Panc1 (cell line): ENCODE measurements at regions not wholly inside any gene's neighbourhood (a gene's known extent, or its start where the extent isn't known, plus 50 kb on each side); places are given as distances from the start of the nearest gene placed in this dataset.

Experiments
- ATAC-seq: fragments of 200-7000 bp; cut with Tn5 transposase; 2 replicates; pipeline ENCODE4 v1.9.1; 2020; ENCODE audit warnings: mild to moderate bottlenecking, moderate library complexity
- BruUV-seq: library from RNA; stranded (reverse); fragments of 400-500 nt; replicated peaks from 2 replicates; lab custom pipeline; 2021; lab: Mats Ljungman, UMichigan
- CTCF ChIA-PET: fragments of 300-600 bp; sonication (Branson Sonifier 250); formaldehyde crosslinking; loops from one replicate; lab custom pipeline; 2022; ENCODE audit warnings: antibody characterized with exemption; lab: Charles Lee
- POLR2A ChIA-PET: fragments of 300-600 bp; sonication (Branson Sonifier 250); formaldehyde crosslinking; loops from one replicate; lab custom pipeline; 2022; ENCODE audit warnings: antibody characterized with exemption; lab: Charles Lee
- DNase-seq: peaks from one replicate; pipeline ENCODE4 v3.0.0-alpha.2; 2010; ENCODE audit warnings: low read depth, low spot score
- H3K27ac ChIP-seq: 2 replicates; pipeline ENCODE4 v1.5.1; 2011; ENCODE audit warnings: mild to moderate bottlenecking, low read length, inconsistent platforms
- H3K27me3 ChIP-seq: fragments of 200-500 bp; sonication (Bioruptor generic); 2 replicates; pipeline ENCODE4 v1.6.0; 2014; ENCODE audit warnings: low read length, inconsistent platforms; ENCODE audit not compliant: control insufficient read depth, insufficient read depth
- H3K36me3 ChIP-seq: fragments of 200-500 bp; sonication (Bioruptor generic); 2 replicates; pipeline ENCODE4 v1.5.1; 2014; ENCODE audit warnings: inconsistent platforms, mild to moderate bottlenecking, low read length, moderate library complexity; ENCODE audit not compliant: control insufficient read depth, insufficient read depth
- H3K4me1 ChIP-seq: 2 replicates; pipeline ENCODE4 v1.5.1; 2011; ENCODE audit warnings: inconsistent platforms, mild to moderate bottlenecking, low read length, moderate library complexity; ENCODE audit not compliant: control insufficient read depth, insufficient read depth
- H3K4me3 ChIP-seq, 2 experiments: 2 replicates each; pipeline ENCODE4 v1.5.1; 2011 to 2012; ENCODE audit warnings: low read depth in 2 of 2, low read length in 2 of 2, mild to moderate bottlenecking in 2 of 2, inconsistent platforms in 1 of 2, moderate library complexity in 1 of 2
- H3K9me3 ChIP-seq: fragments of 200-500 bp; sonication (Bioruptor generic); 2 replicates; pipeline ENCODE4 v1.5.1; 2014; ENCODE audit warnings: low read depth, mild to moderate bottlenecking, inconsistent platforms, low read length, moderate library complexity; ENCODE audit not compliant: control insufficient read depth, insufficient read depth
- CTCF ChIP-seq: fragments of 450-650 bp; IDR thresholded peaks from 2 replicates; pipeline ENCODE4 v1.5.1; 2017; ENCODE audit warnings: mild to moderate bottlenecking
- POLR2AphosphoS5 ChIP-seq: IDR thresholded peaks from 2 replicates; pipeline ENCODE4 v1.6.1; 2012; ENCODE audit warnings: mild to moderate bottlenecking, low read depth, low read length, moderate library complexity
- REST ChIP-seq, 2 experiments: IDR thresholded peaks; 2 replicates each; pipeline ENCODE4 v1.6.1; 2011 to 2012; ENCODE audit warnings: low read depth in 2 of 2, control low read depth in 1 of 2, low read length in 1 of 2, mild to moderate bottlenecking in 1 of 2, moderate library complexity in 1 of 2; ENCODE audit not compliant: insufficient read depth in 1 of 2
- SIN3A ChIP-seq: IDR thresholded peaks from 2 replicates; pipeline ENCODE4 v1.6.1; 2012; ENCODE audit warnings: low read depth, mild to moderate bottlenecking, low read length, moderate library complexity, borderline replicate concordance; ENCODE audit not compliant: insufficient read depth
- TCF7L2 ChIP-seq: IDR thresholded peaks from 2 replicates; pipeline ENCODE4 v1.6.1; 2011; ENCODE audit warnings: mild to moderate bottlenecking, low read depth, low read length, inconsistent platforms
- in situ Hi-C: cut with HindIII; loops from 2 replicates; pipeline ENCODE4 v1.10.0; 2016; ENCODE audit warnings: low sequenced_read_pairs, low pct_unique_long_range_greater_than_20kb
- intact Hi-C: fragments of 100-400 bp; cut with micrococcal nuclease; formaldehyde crosslinking; loops from one replicate; pipeline ENCODE4 v1.10.0; 2022; ENCODE audit not compliant: unreplicated experiment

GRCh38 chr2:53505826-53506225 lies 261.8 kb upstream of the CHAC2 start:
- BruUV-seq = no TSS peak
- in situ Hi-C loops (no loop called here), intact Hi-C loops (no loop called here)
- Histone ChIP-seq H3K27me3 (no peaks in the 10 kb centered on the region), H3K36me3 (no peaks in the 10 kb centered on the region), H3K27ac (no peak overlapping the region), H3K4me3 (no peak overlapping the region), H3K4me1 (no peaks in the 10 kb centered on the region), H3K9me3 (no peaks in the 10 kb centered on the region)
- TF ChIP-seq SIN3A (no peak), CTCF (no peak), REST (IDR thresholded peaks at IDR 0.05; ENCODE audit: insufficient read depth in 1 of 2, low read depth in 2 of 2, low read length in 1 of 2) (no peak), POLR2AphosphoS5 (no peak), TCF7L2 (no peak)
- CTCF ChIA-PET = no interaction called here
- ATAC-seq (no peak), DNase-seq (no peak)
- POLR2A ChIA-PET = no interaction called here

- no TSS peak for BruUV-seq
- TF ChIP-seq SIN3A (no peak), CTCF (no peak), REST (IDR thresholded peaks at IDR 0.05; ENCODE audit: insufficient read depth in 1 of 2, low read depth in 2 of 2, low read length in 1 of 2) (no peak), POLR2AphosphoS5 (no peak), TCF7L2 (no peak)
- ATAC-seq = no peak
- no peaks in the 10 kb centered on the region for H3K9me3 ChIP-seq
- H3K27me3 ChIP-seq = no peaks in the 10 kb centered on the region
- H3K27ac ChIP-seq = no peak overlapping the region
- POLR2A ChIA-PET = no interaction called here
- H3K36me3 ChIP-seq = no peaks in the 10 kb centered on the region
- CTCF ChIA-PET = no interaction called here
- in situ Hi-C loops = no loop called here
- intact Hi-C loops = no loop called here
- DNase-seq = no peak
- no peak overlapping the region for H3K4me3 ChIP-seq
- H3K4me1 ChIP-seq = no peaks in the 10 kb centered on the region
Measured at GRCh38 chr2:53504507-53504906, 263.1 kb upstream of the CHAC2 start.
